ENCODE measurements at regions not wholly inside any gene's neighbourhood (a gene's known extent, or its start where the extent isn't known, plus 50 kb on each side); places are given as distances from the start of the nearest gene placed in this dataset.

- TF ChIP-seq ZNF114 (CRISPR knock-in tag; IDR thresholded peaks at IDR 0.05) (no peak), EZH2 (IDR thresholded peaks at IDR 0.05; ENCODE audit: low read depth, unreplicated experiment) (no peak), POLR2AphosphoS5 (IDR thresholded peaks at IDR 0.05; ENCODE audit: low read depth) (no peak), REST (IDR thresholded peaks at IDR 0.05; ENCODE audit: unreplicated experiment) (no peak), EZH2phosphoT487 (IDR thresholded peaks at IDR 0.05; ENCODE audit: unreplicated experiment) (no peak)
- TF ChIP-seq, protein P1, sequence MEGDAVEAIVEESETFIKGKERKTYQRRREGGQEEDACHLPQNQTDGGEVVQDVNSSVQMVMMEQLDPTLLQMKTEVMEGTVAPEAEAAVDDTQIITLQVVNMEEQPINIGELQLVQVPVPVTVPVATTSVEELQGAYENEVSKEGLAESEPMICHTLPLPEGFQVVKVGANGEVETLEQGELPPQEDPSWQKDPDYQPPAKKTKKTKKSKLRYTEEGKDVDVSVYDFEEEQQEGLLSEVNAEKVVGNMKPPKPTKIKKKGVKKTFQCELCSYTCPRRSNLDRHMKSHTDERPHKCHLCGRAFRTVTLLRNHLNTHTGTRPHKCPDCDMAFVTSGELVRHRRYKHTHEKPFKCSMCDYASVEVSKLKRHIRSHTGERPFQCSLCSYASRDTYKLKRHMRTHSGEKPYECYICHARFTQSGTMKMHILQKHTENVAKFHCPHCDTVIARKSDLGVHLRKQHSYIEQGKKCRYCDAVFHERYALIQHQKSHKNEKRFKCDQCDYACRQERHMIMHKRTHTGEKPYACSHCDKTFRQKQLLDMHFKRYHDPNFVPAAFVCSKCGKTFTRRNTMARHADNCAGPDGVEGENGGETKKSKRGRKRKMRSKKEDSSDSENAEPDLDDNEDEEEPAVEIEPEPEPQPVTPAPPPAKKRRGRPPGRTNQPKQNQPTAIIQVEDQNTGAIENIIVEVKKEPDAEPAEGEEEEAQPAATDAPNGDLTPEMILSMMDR (conservative IDR thresholded peaks at IDR 0.05; ENCODE audit: low read depth in 2 of 2), result no peak
Measured at GRCh38 chr10:32147730-32148129, 91.5 kb upstream of the KIF5B start.
